GM23248 (cell line): ENCODE measurements at regions not wholly inside any gene's neighbourhood (a gene's known extent, or its start where the extent isn't known, plus 50 kb on each side); places are given as distances from the start of the nearest gene placed in this dataset.

Experiments used
- DNase-seq: peaks from one replicate; pipeline ENCODE4 v3.0.0-alpha.2; 2015
- H2AFZ ChIP-seq: fragments of 200-600 bp; sonication (generic); 2 replicates; pipeline ENCODE4 v1.6.1; 2016; ENCODE audit warnings: antibody characterized with exemption
- H3F3A ChIP-seq: fragments of 200-600 bp; sonication (generic); 2 replicates; pipeline ENCODE4 v1.6.1; 2016; ENCODE audit warnings: mild to moderate bottlenecking, antibody characterized with exemption, mixed run types; ENCODE audit not compliant: insufficient read depth
- H3K27ac ChIP-seq: fragments of 200-600 bp; sonication (generic); 2 replicates; pipeline ENCODE4 v1.5.1; 2016; ENCODE audit warnings: mild to moderate bottlenecking
- H3K27me3 ChIP-seq: fragments of 200-600 bp; sonication (generic); replicated peaks from 2 replicates; pipeline ENCODE4 v1.6.1; 2016; ENCODE audit warnings: mild to moderate bottlenecking; ENCODE audit not compliant: insufficient read depth
- H3K36me3 ChIP-seq: fragments of 200-600 bp; sonication (generic); 2 replicates; pipeline ENCODE4 v1.6.1; 2016; ENCODE audit warnings: low read depth, mild to moderate bottlenecking
- H3K4me1 ChIP-seq: fragments of 200-600 bp; sonication (generic); 2 replicates; pipeline ENCODE4 v1.6.1; 2016; ENCODE audit warnings: mild to moderate bottlenecking; ENCODE audit not compliant: insufficient read depth
- H3K4me2 ChIP-seq: fragments of 200-600 bp; sonication (generic); one replicate; pipeline ENCODE4 v1.6.1; 2016; ENCODE audit warnings: mild to moderate bottlenecking; ENCODE audit not compliant: unreplicated experiment
- H3K4me3 ChIP-seq: fragments of 200-600 bp; sonication (generic); 2 replicates; pipeline ENCODE4 v1.5.1; 2016; ENCODE audit warnings: mild to moderate bottlenecking
- H3K79me2 ChIP-seq: fragments of 200-600 bp; sonication (generic); 2 replicates; pipeline ENCODE4 v1.6.1; 2016; ENCODE audit warnings: mild to moderate bottlenecking; ENCODE audit not compliant: insufficient read depth
- H3K9ac ChIP-seq: fragments of 200-600 bp; sonication (generic); 2 replicates; pipeline ENCODE4 v1.6.1; 2016; ENCODE audit warnings: mild to moderate bottlenecking
- H3K9me2 ChIP-seq: fragments of 200-600 bp; sonication (generic); 2 replicates; pipeline ENCODE4 v1.6.1; 2016; ENCODE audit warnings: mixed run types, mild to moderate bottlenecking, moderate library complexity; ENCODE audit not compliant: insufficient read depth
- H3K9me3 ChIP-seq: fragments of 200-600 bp; sonication (generic); one replicate; pipeline ENCODE4 v1.6.1; 2017; ENCODE audit warnings: low read depth
- H4K20me1 ChIP-seq: fragments of 200-600 bp; sonication (generic); 2 replicates; pipeline ENCODE4 v1.6.0; 2016; ENCODE audit not compliant: insufficient read depth
- EZH2 ChIP-seq: fragments of 200-600 bp; sonication (generic); IDR thresholded peaks from 2 replicates; pipeline ENCODE4 v1.6.1; 2018; ENCODE audit warnings: antibody characterized with exemption, mild to moderate bottlenecking; ENCODE audit not compliant: insufficient read depth, poor library complexity, severe bottlenecking
- EZH2phosphoT487 ChIP-seq: fragments of 200-600 bp; sonication (generic); IDR thresholded peaks from 2 replicates; pipeline ENCODE4 v1.6.1; 2018; ENCODE audit warnings: antibody characterized with exemption, moderate library complexity, mild to moderate bottlenecking, low read depth; ENCODE audit not compliant: insufficient read depth
- WGBS, 2 experiments: methylation state at CpG; one replicate each; pipeline ENCODE4 v1.1.6; 2015 to 2017; ENCODE audit warnings: low lambda C conversion rate in 2 of 2, low coverage in 1 of 2; ENCODE audit errors: missing lambda C conversion rate in 2 of 2; 5-methylcytosine and 5-hydroxymethylcytosine counted together
- in situ Hi-C: fragments of 300-500 bp; cut with MboI; formaldehyde crosslinking; loops from 2 replicates; pipeline ENCODE4 v1.15.0; 2020

- WGBS, 2 experiments: 54 to 56% methylated on average over 10 of the region's 10 CpGs
- in situ Hi-C loops: no loop called here
- H3F3A ChIP-seq: no peaks in the 10 kb centered on the region
- H3K79me2 ChIP-seq: no peaks in the 10 kb centered on the region
- no peaks in the 10 kb centered on the region for H4K20me1 ChIP-seq
- no peak overlapping the region for H3K27ac ChIP-seq
- no peak overlapping the region for H3K9ac ChIP-seq
- H3K4me1 ChIP-seq: no peaks in the 10 kb centered on the region
- H3K27me3 ChIP-seq: peaks cover 5% of the 10 kb centered on the region; the same call in 1 of the 2 replicates
- no peak overlapping the region for H3K4me3 ChIP-seq
- H3K36me3 ChIP-seq: no peaks in the 10 kb centered on the region
- no peaks in the 10 kb centered on the region for H3K9me2 ChIP-seq
- TF ChIP-seq EZH2 (no peak), EZH2phosphoT487 (no peak)
- no peak for DNase-seq
- H3K4me2 ChIP-seq: no peak overlapping the region
- H3K9me3 ChIP-seq: no peaks in the 10 kb centered on the region
- H2AFZ ChIP-seq: no peak overlapping the region
Observed at GRCh38 chr1:29452463-29453230, 216.3 kb downstream of the PTPRU start.

GRCh38 chr1:29451368-29451892 is 215.1 kb downstream of the PTPRU start:
- in situ Hi-C loops: no loop called here
- Histone ChIP-seq H2AFZ (no peak overlapping the region), H3F3A (no peaks in the 10 kb centered on the region), H3K36me3 (no peaks in the 10 kb centered on the region), H3K4me3 (no peak overlapping the region), H3K27ac (no peak overlapping the region), H3K4me2 (no peak overlapping the region), H3K79me2 (no peaks in the 10 kb centered on the region), H4K20me1 (no peaks in the 10 kb centered on the region), H3K9me2 (no peaks in the 10 kb centered on the region), H3K9me3 (no peaks in the 10 kb centered on the region), H3K4me1 (no peaks in the 10 kb centered on the region), H3K27me3 (no peaks in the 10 kb centered on the region; the same call in 1 of the 2 replicates), H3K9ac (no peak overlapping the region)
- no peak for TF ChIP-seq EZH2
- TF ChIP-seq EZH2phosphoT487: no peak
- WGBS, 2 experiments: 51 to 53% methylated on average over 16 of the region's 16 CpGs
- DNase-seq: no peak

- DNase-seq: no peak
- H3K27ac ChIP-seq: no peak overlapping the region
- in situ Hi-C loops: no loop called here
Observed at GRCh38 chr1:29450591-29450990, 214.3 kb downstream of the PTPRU start.

GRCh38 chr1:29448456-29449235 is 212.3 kb downstream of the PTPRU start:
- WGBS, 2 experiments: 40 to 46% methylated on average over 15 to 16 of the region's 16 CpGs
- Histone ChIP-seq H3K4me3 (no peak overlapping the region), H3F3A (no peaks in the 10 kb centered on the region), H3K9me2 (no peaks in the 10 kb centered on the region), H3K79me2 (no peaks in the 10 kb centered on the region), H3K27me3 (no peaks in the 10 kb centered on the region; the same call in 1 of the 2 replicates), H3K4me1 (no peaks in the 10 kb centered on the region), H3K9me3 (no peaks in the 10 kb centered on the region), H3K9ac (no peak overlapping the region), H3K27ac (no peak overlapping the region), H2AFZ (no peak overlapping the region), H3K36me3 (no peaks in the 10 kb centered on the region), H3K4me2 (no peak overlapping the region), H4K20me1 (no peaks in the 10 kb centered on the region)
- DNase-seq: no peak
- in situ Hi-C loops: no loop called here
- no peak for TF ChIP-seq EZH2
- no peak for TF ChIP-seq EZH2phosphoT487

More at GRCh38 chr1:29450591-29450990, 214.3 kb downstream of the PTPRU start:
- 66 to 69% methylated on average over 10 of the region's 10 CpGs for WGBS, 2 experiments
- no peaks in the 10 kb centered on the region for H3K36me3 ChIP-seq
- TF ChIP-seq EZH2phosphoT487 (no peak), EZH2 (no peak)
- no peaks in the 10 kb centered on the region for H3K4me1 ChIP-seq
- H3K79me2 ChIP-seq: no peaks in the 10 kb centered on the region
- no peaks in the 10 kb centered on the region for H3K9me2 ChIP-seq
- H3K27me3 ChIP-seq: no peaks in the 10 kb centered on the region; the same call in 1 of the 2 replicates
- H3K4me3 ChIP-seq: no peak overlapping the region
- H3K4me2 ChIP-seq: no peak overlapping the region
- H2AFZ ChIP-seq: no peak overlapping the region
- no peaks in the 10 kb centered on the region for H3K9me3 ChIP-seq
- no peaks in the 10 kb centered on the region for H3F3A ChIP-seq
- no peaks in the 10 kb centered on the region for H4K20me1 ChIP-seq
- H3K9ac ChIP-seq: no peak overlapping the region
